GM12892 (cell line): ENCODE measurements at regions not wholly inside any gene's neighbourhood (a gene's known extent, or its start where the extent isn't known, plus 50 kb on each side); places are given as distances from the start of the nearest gene placed in this dataset.

Source experiments
- POLR2A ChIP-seq: IDR thresholded peaks from 2 replicates; pipeline ENCODE4 v1.6.1; 2011; ENCODE audit warnings: low read depth, low read length, control low read depth
- POLR2AphosphoS5 ChIP-seq: IDR thresholded peaks from 2 replicates; pipeline ENCODE4 v1.6.1; 2011; ENCODE audit warnings: low read depth, low read length, control low read depth
- TAF1 ChIP-seq: IDR thresholded peaks from 2 replicates; pipeline ENCODE4 v1.6.1; 2011; ENCODE audit warnings: low read depth, mild to moderate bottlenecking, control low read depth, low read length, borderline replicate concordance

DNA sequence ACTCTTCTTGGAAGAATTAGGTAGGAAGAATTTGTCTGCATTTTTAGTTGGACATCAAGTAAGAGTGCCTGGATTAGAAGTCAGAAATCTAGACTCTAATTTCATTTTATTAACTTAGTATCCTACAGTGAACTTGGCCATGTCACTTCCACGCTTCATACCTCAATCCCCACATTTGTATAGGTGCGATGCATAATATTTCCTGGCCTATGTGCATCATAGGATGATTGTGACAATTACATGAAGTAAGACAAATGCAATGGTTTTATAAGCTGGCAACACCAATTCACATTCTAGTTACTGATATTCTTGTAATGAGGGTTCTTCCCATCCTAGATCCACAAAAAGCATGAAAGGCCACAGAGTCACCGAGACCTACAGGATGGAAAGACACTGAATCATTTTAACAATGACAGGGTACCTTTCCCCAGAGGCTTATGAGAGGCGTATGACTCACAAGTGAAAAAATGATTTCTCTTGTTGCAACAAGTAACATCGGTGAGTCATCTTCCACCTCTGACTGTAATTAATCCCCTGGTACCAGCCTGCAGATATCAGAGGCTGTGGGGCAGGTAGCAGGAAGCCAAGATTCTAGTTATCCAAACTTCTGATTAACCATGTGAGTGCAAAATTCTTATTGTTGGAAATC, 56.0 kb upstream of the OR5AK2 start:
- TF ChIP-seq POLR2A (no peak), POLR2AphosphoS5 (no peak), TAF1 (no peak)
